GM23248 (cell line): ENCODE measurements at regions not wholly inside any gene's neighbourhood (a gene's known extent, or its start where the extent isn't known, plus 50 kb on each side); places are given as distances from the start of the nearest gene placed in this dataset.

Source experiments
- EZH2 ChIP-seq: fragments of 200-600 bp; sonication (generic); IDR thresholded peaks from 2 replicates; pipeline ENCODE4 v1.6.1; 2018; ENCODE audit warnings: antibody characterized with exemption, mild to moderate bottlenecking; ENCODE audit not compliant: insufficient read depth, poor library complexity, severe bottlenecking
- EZH2phosphoT487 ChIP-seq: fragments of 200-600 bp; sonication (generic); IDR thresholded peaks from 2 replicates; pipeline ENCODE4 v1.6.1; 2018; ENCODE audit warnings: antibody characterized with exemption, moderate library complexity, mild to moderate bottlenecking, low read depth; ENCODE audit not compliant: insufficient read depth

GRCh38 chr14:44339862-44340261 is 167.2 kb downstream of the FSCB start:
- no peak for TF ChIP-seq EZH2
- TF ChIP-seq EZH2phosphoT487: no peak
